WTC11 (cell line): ENCODE measurements at regions not wholly inside any gene's neighbourhood (a gene's known extent, or its start where the extent isn't known, plus 50 kb on each side); places are given as distances from the start of the nearest gene placed in this dataset.

ENCODE experiments used
- CBFB ChIP-seq: sonication (generic); formaldehyde crosslinking; IDR thresholded peaks from 2 replicates; pipeline ENCODE4 v1.8.1; 2022; ENCODE audit warnings: mild to moderate bottlenecking, low read depth, missing genetic modification reagents
- CTCF ChIP-seq: fragments of 200-600 bp; IDR thresholded peaks from 2 replicates; pipeline ENCODE4 v1.8.0; 2022; ENCODE audit warnings: antibody characterized with exemption
- TCF7 ChIP-seq: sonication (generic); formaldehyde crosslinking; IDR thresholded peaks from 2 replicates; pipeline ENCODE4 v1.8.0; 2022; ENCODE audit warnings: mild to moderate bottlenecking, low read depth, missing genetic modification reagents, moderate library complexity
- TP53 ChIP-seq: sonication (generic); formaldehyde crosslinking; IDR thresholded peaks from 2 replicates; pipeline ENCODE4 v1.8.1; 2023; ENCODE audit warnings: mild to moderate bottlenecking, missing genetic modification reagents

- TF ChIP-seq TCF7 (no peak), CTCF (no peak), CBFB (CRISPR knock-in tag) (no peak), TP53 (CRISPR knock-in tag) (no peak)
Observed at GRCh38 chr1:193310564-193310963, 124.2 kb upstream of the B3GALT2 start.
